ENCODE measurements at regions not wholly inside any gene's neighbourhood (a gene's known extent, or its start where the extent isn't known, plus 50 kb on each side); places are given as distances from the start of the nearest gene placed in this dataset.

- Histone ChIP-seq H3K9ac (ENCODE audit: low read depth, low read length) (no peak overlapping the region), H3K4me3 (ENCODE audit: low read depth, low read length) (no peak overlapping the region), H3K27me3 (ENCODE audit: control insufficient read depth, insufficient read depth, low read length) (no peaks in the 10 kb centered on the region), H3K9me3 (ENCODE audit: control insufficient read depth, insufficient read depth, low read length) (no peaks in the 10 kb centered on the region), H3K36me3 (ENCODE audit: control insufficient read depth, insufficient read depth, low read length) (no peaks in the 10 kb centered on the region), H3K4me1 (ENCODE audit: control insufficient read depth, insufficient read depth, low read length) (no peaks in the 10 kb centered on the region)
Observed at GRCh38 chr16:86145669-86146068, 246.7 kb downstream of the IRF8 start.

GRCh38 chr16:86150641-86151238 is 251.8 kb downstream of the IRF8 start:
- Histone ChIP-seq H3K27me3 (ENCODE audit: control insufficient read depth, insufficient read depth, low read length) (no peaks in the 10 kb centered on the region), H3K9ac (ENCODE audit: low read depth, low read length) (no peak overlapping the region), H3K36me3 (ENCODE audit: control insufficient read depth, insufficient read depth, low read length) (no peaks in the 10 kb centered on the region), H3K9me3 (ENCODE audit: control insufficient read depth, insufficient read depth, low read length) (no peaks in the 10 kb centered on the region), H3K4me3 (ENCODE audit: low read depth, low read length) (no peak overlapping the region), H3K4me1 (ENCODE audit: control insufficient read depth, insufficient read depth, low read length) (no peaks in the 10 kb centered on the region)

- Histone ChIP-seq H3K4me1 (ENCODE audit: control insufficient read depth, insufficient read depth, low read length) (no peaks in the 10 kb centered on the region), H3K36me3 (ENCODE audit: control insufficient read depth, insufficient read depth, low read length) (no peaks in the 10 kb centered on the region), H3K9me3 (ENCODE audit: control insufficient read depth, insufficient read depth, low read length) (no peaks in the 10 kb centered on the region), H3K4me3 (ENCODE audit: low read depth, low read length) (no peak overlapping the region), H3K27me3 (ENCODE audit: control insufficient read depth, insufficient read depth, low read length) (no peaks in the 10 kb centered on the region), H3K9ac (ENCODE audit: low read depth, low read length) (no peak overlapping the region)
Observed at GRCh38 chr16:86151239-86151851, 252.4 kb downstream of the IRF8 start.

- Histone ChIP-seq H3K27me3 (ENCODE audit: control insufficient read depth, insufficient read depth, low read length) (no peaks in the 10 kb centered on the region), H3K4me3 (ENCODE audit: low read depth, low read length) (no peak overlapping the region), H3K9me3 (ENCODE audit: control insufficient read depth, insufficient read depth, low read length) (no peaks in the 10 kb centered on the region), H3K36me3 (ENCODE audit: control insufficient read depth, insufficient read depth, low read length) (no peaks in the 10 kb centered on the region), H3K4me1 (ENCODE audit: control insufficient read depth, insufficient read depth, low read length) (no peaks in the 10 kb centered on the region), H3K9ac (ENCODE audit: low read depth, low read length) (no peak overlapping the region)
Observed at GRCh38 chr16:86156155-86156554, 257.2 kb downstream of the IRF8 start.

- Histone ChIP-seq H3K4me3 (ENCODE audit: low read depth, low read length) (no peak overlapping the region), H3K36me3 (ENCODE audit: control insufficient read depth, insufficient read depth, low read length) (no peaks in the 10 kb centered on the region), H3K9ac (ENCODE audit: low read depth, low read length) (no peak overlapping the region)
Observed at GRCh38 chr16:86157616-86158247, 258.8 kb downstream of the IRF8 start.

GRCh38 chr16:86158688-86159360 is 259.9 kb downstream of the IRF8 start:
- Histone ChIP-seq H3K4me3 (ENCODE audit: low read depth, low read length) (no peak overlapping the region), H3K9me3 (ENCODE audit: control insufficient read depth, insufficient read depth, low read length) (no peaks in the 10 kb centered on the region), H3K9ac (ENCODE audit: low read depth, low read length) (no peak overlapping the region), H3K4me1 (ENCODE audit: control insufficient read depth, insufficient read depth, low read length) (no peaks in the 10 kb centered on the region), H3K36me3 (ENCODE audit: control insufficient read depth, insufficient read depth, low read length) (no peaks in the 10 kb centered on the region), H3K27me3 (ENCODE audit: control insufficient read depth, insufficient read depth, low read length) (no peaks in the 10 kb centered on the region)

More at GRCh38 chr16:86157616-86158247, 258.8 kb downstream of the IRF8 start:
- H3K9me3 ChIP-seq (ENCODE audit: control insufficient read depth, insufficient read depth, low read length): no peaks in the 10 kb centered on the region
- H3K27me3 ChIP-seq (ENCODE audit: control insufficient read depth, insufficient read depth, low read length): no peaks in the 10 kb centered on the region
- H3K4me1 ChIP-seq (ENCODE audit: control insufficient read depth, insufficient read depth, low read length): no peaks in the 10 kb centered on the region

- Histone ChIP-seq H3K4me3 (ENCODE audit: low read depth, low read length) (no peak overlapping the region), H3K36me3 (ENCODE audit: control insufficient read depth, insufficient read depth, low read length) (no peaks in the 10 kb centered on the region), H3K9me3 (ENCODE audit: control insufficient read depth, insufficient read depth, low read length) (peaks cover 6% of the 10 kb centered on the region), H3K4me1 (ENCODE audit: control insufficient read depth, insufficient read depth, low read length) (no peaks in the 10 kb centered on the region), H3K9ac (ENCODE audit: low read depth, low read length) (no peak overlapping the region), H3K27me3 (ENCODE audit: control insufficient read depth, insufficient read depth, low read length) (no peaks in the 10 kb centered on the region)
Observed at GRCh38 chr16:86165479-86165878, 266.5 kb downstream of the IRF8 start.

- Histone ChIP-seq H3K4me1 (ENCODE audit: control insufficient read depth, insufficient read depth, low read length) (no peaks in the 10 kb centered on the region), H3K36me3 (ENCODE audit: control insufficient read depth, insufficient read depth, low read length) (no peaks in the 10 kb centered on the region), H3K27me3 (ENCODE audit: control insufficient read depth, insufficient read depth, low read length) (no peaks in the 10 kb centered on the region), H3K9me3 (ENCODE audit: control insufficient read depth, insufficient read depth, low read length) (peaks cover 6% of the 10 kb centered on the region), H3K9ac (ENCODE audit: low read depth, low read length) (no peak overlapping the region), H3K4me3 (ENCODE audit: low read depth, low read length) (no peak overlapping the region)
Observed at GRCh38 chr16:86166414-86166813, 267.5 kb downstream of the IRF8 start.

GRCh38 chr16:86167061-86167460 is 268.1 kb downstream of the IRF8 start:
- Histone ChIP-seq H3K4me1 (ENCODE audit: control insufficient read depth, insufficient read depth, low read length) (no peaks in the 10 kb centered on the region), H3K9ac (ENCODE audit: low read depth, low read length) (no peak overlapping the region), H3K9me3 (ENCODE audit: control insufficient read depth, insufficient read depth, low read length) (peaks cover 6% of the 10 kb centered on the region), H3K27me3 (ENCODE audit: control insufficient read depth, insufficient read depth, low read length) (no peaks in the 10 kb centered on the region), H3K4me3 (ENCODE audit: low read depth, low read length) (no peak overlapping the region), H3K36me3 (ENCODE audit: control insufficient read depth, insufficient read depth, low read length) (no peaks in the 10 kb centered on the region)

GRCh38 chr16:86170720-86171119 is 271.8 kb downstream of the IRF8 start:
- Histone ChIP-seq H3K4me3 (ENCODE audit: low read depth, low read length) (no peak overlapping the region), H3K4me1 (ENCODE audit: control insufficient read depth, insufficient read depth, low read length) (no peaks in the 10 kb centered on the region), H3K9ac (ENCODE audit: low read depth, low read length) (no peak overlapping the region), H3K36me3 (ENCODE audit: control insufficient read depth, insufficient read depth, low read length) (no peaks in the 10 kb centered on the region), H3K27me3 (ENCODE audit: control insufficient read depth, insufficient read depth, low read length) (peaks cover 4% of the 10 kb centered on the region), H3K9me3 (ENCODE audit: control insufficient read depth, insufficient read depth, low read length) (peaks cover 1% of the 10 kb centered on the region)

GRCh38 chr16:86171329-86171728 is 272.4 kb downstream of the IRF8 start:
- no peaks in the 10 kb centered on the region for H3K36me3 ChIP-seq (ENCODE audit: control insufficient read depth, insufficient read depth, low read length)
- no peaks in the 10 kb centered on the region for H3K4me1 ChIP-seq (ENCODE audit: control insufficient read depth, insufficient read depth, low read length)
- H3K9ac ChIP-seq (ENCODE audit: low read depth, low read length): no peak overlapping the region
- H3K4me3 ChIP-seq (ENCODE audit: low read depth, low read length): no peak overlapping the region
- H3K27me3 ChIP-seq (ENCODE audit: control insufficient read depth, insufficient read depth, low read length): peaks cover 4% of the 10 kb centered on the region
- no peaks in the 10 kb centered on the region for H3K9me3 ChIP-seq (ENCODE audit: control insufficient read depth, insufficient read depth, low read length)

- peaks cover 4% of the 10 kb centered on the region for H3K27me3 ChIP-seq (ENCODE audit: control insufficient read depth, insufficient read depth, low read length)
- no peak overlapping the region for H3K9ac ChIP-seq (ENCODE audit: low read depth, low read length)
- no peaks in the 10 kb centered on the region for H3K4me1 ChIP-seq (ENCODE audit: control insufficient read depth, insufficient read depth, low read length)
- no peaks in the 10 kb centered on the region for H3K9me3 ChIP-seq (ENCODE audit: control insufficient read depth, insufficient read depth, low read length)
- no peak overlapping the region for H3K4me3 ChIP-seq (ENCODE audit: low read depth, low read length)
- H3K36me3 ChIP-seq (ENCODE audit: control insufficient read depth, insufficient read depth, low read length): no peaks in the 10 kb centered on the region
Observed at GRCh38 chr16:86175816-86176215, 276.9 kb downstream of the IRF8 start.
